Lung (tissue), 11 donors: ENCODE measurements at regions not wholly inside any gene's neighbourhood (a gene's known extent, or its start where the extent isn't known, plus 50 kb on each side); places are given as distances from the start of the nearest gene placed in this dataset.

Experiments used
- ATAC-seq: fragments of 200-7000 bp; cut with Tn5 transposase; one replicate; pipeline ENCODE4 v1.9.1; 2020; ENCODE audit warnings: moderate number of reproducible peaks; ENCODE audit not compliant: insufficient read depth, low FRiP score
- DNase-seq, 3 donors: peaks; one replicate each; pipeline ENCODE4 v3.0.0-alpha.2; 2013 to 2017
- H3K27ac ChIP-seq, 2 donors: one replicate each; pipeline ENCODE4 v1.5.1; 2013; ENCODE audit warnings: mild to moderate bottlenecking in 2 of 2, moderate library complexity in 2 of 2, control low read depth in 1 of 2, inconsistent platforms in 1 of 2, low read depth in 1 of 2, low read length in 1 of 2
- H3K27me3 ChIP-seq, 3 donors: one replicate each; pipeline ENCODE4 v1.5.1; 2013; ENCODE audit warnings: low read length in 2 of 3; ENCODE audit not compliant: control insufficient read depth in 3 of 3, insufficient read depth in 3 of 3
- H3K36me3 ChIP-seq, 4 donors: one replicate each; pipeline ENCODE4 v1.5.1; 2013; ENCODE audit warnings: low read length in 4 of 4, mild to moderate bottlenecking in 1 of 4, moderate library complexity in 1 of 4; ENCODE audit not compliant: control insufficient read depth in 4 of 4, insufficient read depth in 4 of 4
- H3K4me1 ChIP-seq, 5 donors: one replicate each; pipeline ENCODE4 v1.5.1; 2013; ENCODE audit warnings: low read length in 5 of 5, mild to moderate bottlenecking in 2 of 5, moderate library complexity in 1 of 5; ENCODE audit not compliant: control insufficient read depth in 5 of 5, insufficient read depth in 5 of 5
- H3K4me3 ChIP-seq: one replicate; pipeline ENCODE4 v1.5.1; 2013; ENCODE audit warnings: mild to moderate bottlenecking, control low read depth, moderate library complexity
- H3K9ac ChIP-seq, 2 donors: one replicate each; pipeline ENCODE4 v1.5.1; 2013; ENCODE audit warnings: low read length in 2 of 2, control low read depth in 1 of 2; ENCODE audit not compliant: insufficient read depth in 1 of 2
- H3K9me3 ChIP-seq, 4 donors: one replicate each; pipeline ENCODE4 v1.5.1; 2013; ENCODE audit warnings: low read length in 3 of 4, mild to moderate bottlenecking in 1 of 4, moderate library complexity in 1 of 4; ENCODE audit not compliant: control insufficient read depth in 4 of 4, insufficient read depth in 3 of 4
- CTCF ChIP-seq: IDR thresholded peaks from 2 replicates; pipeline ENCODE4 v1.5.1; 2012; ENCODE audit warnings: mild to moderate bottlenecking; ENCODE audit errors: control extremely low read depth, extremely low read depth
- WGBS, 2 donors: extraction: QIAGEN DNeasy Blood & Tissue Kit; methylation state at CpG; one replicate each; pipeline ENCODE4 v1.1.7; 2013; 5-methylcytosine and 5-hydroxymethylcytosine counted together
- donor health status: control.
- donor health status: control.
- donor health status: Bipolar disorder and iron deficiency.
- donor health status: healthy.
- donor health status: DM: yes; HTN: yes; CAD: no.

DNA sequence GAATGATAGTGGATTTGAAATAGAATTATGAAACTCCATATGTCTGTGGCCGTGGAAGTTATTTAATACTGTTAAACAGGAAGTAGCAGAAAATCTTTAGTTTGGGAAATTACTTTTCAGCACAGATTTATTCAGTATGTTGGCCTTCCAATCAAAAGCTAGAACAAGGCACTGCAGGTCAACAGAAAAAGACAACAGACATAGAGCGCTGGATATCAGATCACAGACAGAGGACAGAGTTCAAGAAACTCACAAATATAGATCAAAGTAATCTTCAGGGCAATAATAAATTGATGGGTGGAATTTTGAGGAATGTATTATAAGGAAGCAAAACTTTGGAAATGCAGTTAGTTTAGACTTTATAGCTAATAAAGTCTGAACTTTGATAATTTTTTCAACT, 159.5 kb upstream of the TMCO5A start:
- Histone ChIP-seq H3K4me3 (no peak overlapping the region), H3K4me1 (no peaks in the 10 kb centered on the region), H3K9ac (no peak overlapping the region), H3K36me3 (no peaks in the 10 kb centered on the region), H3K27ac (no peak overlapping the region), H3K27me3 (no peaks in the 10 kb centered on the region), H3K9me3 (no peaks in the 10 kb centered on the region)
- no peak for TF ChIP-seq CTCF
- 63 to 71% methylated on average over 2 of the region's 2 CpGs for WGBS, 2 donors
- DNase-seq (no peak), ATAC-seq (no peak)

DNA sequence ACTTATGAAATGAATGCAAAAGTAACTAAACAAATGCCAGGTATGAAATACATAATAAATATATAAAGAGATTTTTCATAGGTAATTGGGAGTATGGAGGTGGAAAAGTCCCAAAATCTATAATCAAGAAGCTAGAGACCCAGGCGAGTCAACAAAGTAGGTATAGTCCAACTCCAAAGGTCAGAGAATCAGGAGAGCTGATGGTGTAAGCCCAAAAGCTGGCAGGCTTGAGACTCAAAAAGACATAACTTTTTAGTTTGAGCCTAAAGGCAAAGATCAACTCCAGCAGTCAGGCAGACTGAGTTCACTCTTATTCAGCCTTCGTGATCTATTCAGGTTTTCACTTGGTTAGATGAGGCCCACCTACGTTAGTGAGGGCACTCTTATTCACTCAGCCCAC, 157.4 kb upstream of the TMCO5A start:
- H3K27ac ChIP-seq, result no peak overlapping the region
- 92% methylated on average over 3 of the region's 3 CpGs for WGBS, 2 donors
- no peak for TF ChIP-seq CTCF

GRCh38 chr15:37783290-37783689, 151.2 kb upstream of the TMCO5A start:
- Histone ChIP-seq H3K27me3 (no peaks in the 10 kb centered on the region), H3K9ac (no peak overlapping the region), H3K4me3 (no peak overlapping the region), H3K4me1 (peaks cover 0 to 6% (median 0%) of the 10 kb centered on the region in 5 donors), H3K9me3 (no peaks in the 10 kb centered on the region), H3K27ac (no peak overlapping the region), H3K36me3 (no peaks in the 10 kb centered on the region)
- no peak for TF ChIP-seq CTCF
- ATAC-seq, result no peak
- DNase-seq, result no peak
- WGBS, 2 donors, result 90% methylated on average over 2 of the region's 2 CpGs

More for the DNA sequence above, 157.4 kb upstream of the TMCO5A start:
- DNase-seq, result no peak
- Histone ChIP-seq H3K36me3 (no peaks in the 10 kb centered on the region), H3K9ac (no peak overlapping the region), H3K4me1 (peaks cover 0 to under 1% (median 0%) of the 10 kb centered on the region in 5 donors), H3K9me3 (no peaks in the 10 kb centered on the region), H3K27me3 (no peaks in the 10 kb centered on the region), H3K4me3 (no peak overlapping the region)
- ATAC-seq, result no peak

- H3K4me3 ChIP-seq, result no peak overlapping the region
Measured at GRCh38 chr15:37788330-37788729, 146.1 kb upstream of the TMCO5A start.

More at GRCh38 chr15:37788330-37788729, 146.1 kb upstream of the TMCO5A start:
- Histone ChIP-seq H3K9me3 (no peaks in the 10 kb centered on the region), H3K27ac (no peak overlapping the region), H3K4me1 (peaks cover 0 to 3% (median 0%) of the 10 kb centered on the region in 5 donors), H3K36me3 (no peaks in the 10 kb centered on the region), H3K9ac (no peak overlapping the region), H3K27me3 (no peaks in the 10 kb centered on the region)
- ATAC-seq (no peak), DNase-seq (peak in 1 of 3 donors; percentile 25)
- 55 to 63% methylated on average over 2 of the region's 2 CpGs for WGBS, 2 donors
- no peak for TF ChIP-seq CTCF
